ENCODE measurements at regions not wholly inside any gene's neighbourhood (a gene's known extent, or its start where the extent isn't known, plus 50 kb on each side); places are given as distances from the start of the nearest gene placed in this dataset.

DNA sequence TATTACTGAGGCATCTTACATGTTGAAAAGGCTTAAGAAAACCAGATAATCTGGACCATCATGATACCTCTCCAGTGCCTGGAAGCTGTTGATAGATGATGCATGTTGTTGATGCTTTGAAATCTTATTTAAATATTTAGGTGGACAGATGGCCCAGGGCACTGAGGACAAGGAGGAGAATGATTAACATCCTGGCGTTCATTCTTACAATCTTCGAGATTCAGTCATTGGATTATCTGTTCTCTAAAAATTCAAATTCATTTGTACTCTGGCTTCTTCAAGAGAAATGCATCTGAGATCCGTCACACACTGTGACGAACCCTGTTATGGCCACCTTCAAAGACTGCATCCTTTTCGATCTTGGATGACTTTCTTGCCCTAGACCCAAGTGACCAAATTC, 121.3 kb upstream of the IGF1 start:
- Mint-ChIP-seq H3K9me3 (no peaks in the 10 kb centered on the region), H3K27ac (no peak overlapping the region), H3K27me3 (no peaks in the 10 kb centered on the region), H3K36me3 (no peaks in the 10 kb centered on the region), H3K4me3 (no peak overlapping the region), H3K4me1 (ENCODE audit: low read depth) (no peaks in the 10 kb centered on the region)
- ChIA-PET CTCF (no interaction called here), POLR2A (no interaction called here)
- intact Hi-C loops (cut with micrococcal nuclease): no loop called here
- DNase-seq: no peak

GRCh38 chr12:102596687-102597086, 116.3 kb upstream of the IGF1 start:
- H3K4me1 Mint-ChIP-seq (ENCODE audit: low read depth): no peaks in the 10 kb centered on the region
- H3K9me3 Mint-ChIP-seq: no peaks in the 10 kb centered on the region
- H3K4me3 Mint-ChIP-seq: no peak overlapping the region
- intact Hi-C loops (cut with micrococcal nuclease): no loop called here
- H3K27me3 Mint-ChIP-seq: no peaks in the 10 kb centered on the region
- ChIA-PET CTCF (no interaction called here), POLR2A (no interaction called here)
- no peak for DNase-seq
- no peak overlapping the region for H3K27ac Mint-ChIP-seq
- H3K36me3 Mint-ChIP-seq: no peaks in the 10 kb centered on the region

GRCh38 chr12:102596031-102596430, 115.7 kb upstream of the IGF1 start:
- DNase-seq: no peak
- intact Hi-C loops (cut with micrococcal nuclease): no loop called here
- H3K4me1 Mint-ChIP-seq (ENCODE audit: low read depth): no peaks in the 10 kb centered on the region
- CTCF ChIA-PET: no interaction called here
- no peaks in the 10 kb centered on the region for H3K27me3 Mint-ChIP-seq
- H3K36me3 Mint-ChIP-seq: no peaks in the 10 kb centered on the region
- no peak overlapping the region for H3K4me3 Mint-ChIP-seq
- POLR2A ChIA-PET: no interaction called here
- H3K27ac Mint-ChIP-seq: no peak overlapping the region
- no peaks in the 10 kb centered on the region for H3K9me3 Mint-ChIP-seq

DNA sequence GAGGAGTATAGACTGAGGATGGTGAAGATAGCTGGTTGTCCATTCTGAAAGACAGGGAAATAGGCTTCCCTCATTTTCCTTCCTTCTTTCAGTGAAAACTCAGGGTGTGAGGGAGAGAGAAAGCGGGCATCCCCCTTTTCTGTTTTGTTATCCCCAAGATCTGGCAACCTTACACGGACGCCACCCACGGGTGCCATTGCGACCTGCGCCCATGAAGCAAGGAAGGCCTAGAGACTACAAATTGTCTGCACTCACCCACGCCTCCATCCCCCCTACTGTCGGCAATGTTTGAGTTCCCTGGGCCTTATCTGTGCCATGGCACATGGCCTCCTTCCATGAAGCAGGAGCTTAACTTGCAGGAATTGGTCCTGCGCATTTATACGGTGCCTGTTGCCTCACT, 115.0 kb upstream of the IGF1 start:
- no peak overlapping the region for H3K4me3 Mint-ChIP-seq
- POLR2A ChIA-PET: no interaction called here

DNA sequence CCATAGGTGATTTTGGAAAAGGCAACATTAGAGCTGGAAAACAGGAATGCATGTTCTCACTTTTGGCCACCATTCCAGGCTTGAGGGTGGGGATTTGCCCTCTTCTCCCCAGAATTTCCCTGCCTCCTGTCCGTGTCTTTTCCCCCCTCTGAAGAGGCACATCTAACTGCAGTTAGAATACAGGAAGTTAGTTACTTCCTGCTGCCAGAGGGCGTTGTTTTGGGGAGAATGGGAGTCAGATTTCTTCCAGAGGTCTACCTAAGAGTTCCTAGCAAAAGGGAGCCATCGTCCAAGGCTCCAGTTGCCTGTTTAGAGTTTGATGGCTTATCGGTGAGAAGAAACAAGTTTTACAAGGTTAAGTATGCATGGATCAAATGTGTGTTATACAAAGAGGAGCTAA, 112.8 kb upstream of the IGF1 start:
- no peaks in the 10 kb centered on the region for H3K27me3 Mint-ChIP-seq
- CTCF ChIA-PET: no interaction called here
- intact Hi-C loops (cut with micrococcal nuclease): no loop called here
- no peak overlapping the region for H3K27ac Mint-ChIP-seq
- H3K4me3 Mint-ChIP-seq: no peak overlapping the region
- no peak for DNase-seq
- H3K36me3 Mint-ChIP-seq: no peaks in the 10 kb centered on the region
- POLR2A ChIA-PET: no interaction called here
- H3K9me3 Mint-ChIP-seq: no peaks in the 10 kb centered on the region
- H3K4me1 Mint-ChIP-seq (ENCODE audit: low read depth): no peaks in the 10 kb centered on the region

More for the DNA sequence above, 115.0 kb upstream of the IGF1 start:
- Mint-ChIP-seq H3K36me3 (no peaks in the 10 kb centered on the region), H3K9me3 (no peaks in the 10 kb centered on the region), H3K27me3 (no peaks in the 10 kb centered on the region), H3K4me1 (ENCODE audit: low read depth) (no peaks in the 10 kb centered on the region), H3K27ac (no peak overlapping the region)
- intact Hi-C loops (cut with micrococcal nuclease): no loop called here
- no peak for DNase-seq
- CTCF ChIA-PET: no interaction called here

DNA sequence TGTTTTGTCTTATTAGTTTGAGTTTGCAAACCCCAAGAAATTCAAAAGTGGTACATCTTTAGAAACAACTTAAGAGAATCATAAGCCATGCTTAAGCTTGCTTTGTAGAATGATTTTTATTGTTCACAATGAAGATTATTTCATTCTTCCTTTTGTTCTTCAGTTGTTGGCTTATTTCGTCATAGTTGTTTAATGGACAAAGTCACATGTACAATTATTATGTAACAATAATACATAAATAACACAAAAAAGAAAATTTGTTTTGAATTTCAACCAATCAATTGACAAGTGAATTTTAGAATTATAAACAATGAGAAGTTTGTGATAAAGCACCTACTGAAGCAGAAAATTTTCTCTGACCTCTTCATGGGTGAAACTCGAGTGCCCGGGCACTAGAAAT, 111.8 kb upstream of the IGF1 start:
- no peak for DNase-seq
- Mint-ChIP-seq H3K4me3 (no peak overlapping the region), H3K27me3 (no peaks in the 10 kb centered on the region), H3K9me3 (no peaks in the 10 kb centered on the region), H3K27ac (no peak overlapping the region), H3K36me3 (no peaks in the 10 kb centered on the region), H3K4me1 (ENCODE audit: low read depth) (no peaks in the 10 kb centered on the region)
- CTCF ChIA-PET: no interaction called here
- intact Hi-C loops (cut with micrococcal nuclease): no loop called here
- POLR2A ChIA-PET: interaction anchor here (0.7 kb wide), 1 partner anchor 193 kb away, joined by 3 read pairs; no protein-coding TSS in a partner anchor

DNA sequence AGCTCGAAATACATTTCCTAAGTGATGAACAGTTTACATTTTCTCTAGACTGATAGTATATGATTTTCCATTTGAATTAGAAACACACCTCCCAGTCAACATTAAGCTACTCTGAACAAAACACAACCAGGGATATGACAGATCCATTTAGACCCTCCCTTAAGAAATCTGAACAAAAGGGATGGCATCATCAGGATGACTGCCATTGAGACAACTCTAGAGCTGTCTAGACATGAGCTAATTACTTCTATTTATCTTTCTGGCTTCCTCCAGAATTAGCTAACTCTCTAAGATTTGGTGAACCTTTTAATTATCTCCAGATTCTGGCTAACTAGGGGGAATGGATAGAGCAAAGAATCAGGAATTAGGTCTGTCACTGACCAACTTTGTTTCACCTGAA, 92.9 kb upstream of the IGF1 start:
- Mint-ChIP-seq H3K36me3 (no peaks in the 10 kb centered on the region), H3K27ac (no peak overlapping the region), H3K27me3 (peaks cover 4% of the 10 kb centered on the region), H3K4me3 (no peak overlapping the region), H3K4me1 (ENCODE audit: low read depth) (no peaks in the 10 kb centered on the region), H3K9me3 (no peaks in the 10 kb centered on the region)
- ChIA-PET CTCF (no interaction called here), POLR2A (no interaction called here)
- no peak for DNase-seq
- intact Hi-C loops (cut with micrococcal nuclease): no loop called here

DNA sequence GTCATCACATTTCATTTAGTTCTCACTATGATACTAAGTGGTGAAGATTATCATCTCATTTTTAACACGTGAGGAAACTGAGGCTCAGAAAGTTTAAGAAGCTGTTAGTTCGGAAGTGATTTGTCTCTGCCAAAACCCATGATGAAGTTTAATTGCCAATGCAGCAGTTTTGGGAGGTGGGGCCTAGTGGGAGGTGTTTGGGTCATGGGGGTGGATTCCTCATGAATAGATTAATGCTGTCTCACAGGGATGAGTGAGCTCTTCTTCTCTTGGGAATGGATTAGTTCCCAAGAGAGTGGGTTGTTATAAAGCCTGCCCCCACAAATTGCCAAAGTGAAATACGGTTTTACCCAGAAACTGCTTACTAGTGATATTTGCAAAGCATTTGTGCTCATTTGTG, 91.5 kb upstream of the IGF1 start:
- Mint-ChIP-seq H3K4me3 (no peak overlapping the region), H3K27ac (no peak overlapping the region), H3K36me3 (no peaks in the 10 kb centered on the region), H3K27me3 (peaks cover 4% of the 10 kb centered on the region), H3K4me1 (ENCODE audit: low read depth) (no peaks in the 10 kb centered on the region), H3K9me3 (no peaks in the 10 kb centered on the region)
- intact Hi-C loops (cut with micrococcal nuclease): no loop called here
- DNase-seq: no peak
- ChIA-PET POLR2A (no interaction called here), CTCF (no interaction called here)

GRCh38 chr12:102570256-102570655, 89.9 kb upstream of the IGF1 start:
- CTCF ChIA-PET: no interaction called here
- POLR2A ChIA-PET: no interaction called here
- intact Hi-C loops (cut with micrococcal nuclease): no loop called here

GRCh38 chr12:102569803-102570202, 89.4 kb upstream of the IGF1 start:
- ChIA-PET CTCF (no interaction called here), POLR2A (no interaction called here)
- no peak overlapping the region for H3K27ac Mint-ChIP-seq
- intact Hi-C loops (cut with micrococcal nuclease): no loop called here
- no peaks in the 10 kb centered on the region for H3K4me1 Mint-ChIP-seq (ENCODE audit: low read depth)
- H3K9me3 Mint-ChIP-seq: peaks cover 6% of the 10 kb centered on the region
- no peak for DNase-seq
- no peaks in the 10 kb centered on the region for H3K36me3 Mint-ChIP-seq
- no peak overlapping the region for H3K4me3 Mint-ChIP-seq
- H3K27me3 Mint-ChIP-seq: peaks cover 4% of the 10 kb centered on the region

More at GRCh38 chr12:102570256-102570655, 89.9 kb upstream of the IGF1 start:
- peaks cover 4% of the 10 kb centered on the region for H3K27me3 Mint-ChIP-seq
- no peak overlapping the region for H3K27ac Mint-ChIP-seq
- DNase-seq: no peak
- H3K4me1 Mint-ChIP-seq (ENCODE audit: low read depth): no peaks in the 10 kb centered on the region
- H3K36me3 Mint-ChIP-seq: no peaks in the 10 kb centered on the region
- peaks cover 5% of the 10 kb centered on the region for H3K9me3 Mint-ChIP-seq
- no peak overlapping the region for H3K4me3 Mint-ChIP-seq

DNA sequence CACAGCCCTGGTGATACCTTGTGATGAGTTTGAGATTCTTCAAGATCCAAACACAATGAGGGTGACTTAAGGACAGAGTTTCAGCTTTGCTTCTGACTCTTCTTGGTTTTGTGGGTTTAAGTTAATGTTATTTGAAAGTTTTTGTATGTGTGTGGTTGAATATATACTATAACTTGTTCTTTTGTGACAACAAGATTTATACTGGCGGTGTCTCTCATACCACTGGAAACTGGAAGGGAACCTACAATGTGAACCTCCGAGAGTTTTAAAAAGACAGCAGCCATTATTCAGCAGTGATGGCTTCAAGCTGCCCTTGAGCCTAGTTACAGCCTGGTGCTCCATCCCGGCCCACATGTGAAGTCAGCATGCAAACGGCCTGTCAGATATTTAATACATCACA, 87.9 kb upstream of the IGF1 start:
- Mint-ChIP-seq H3K4me1 (ENCODE audit: low read depth) (no peaks in the 10 kb centered on the region), H3K27me3 (peaks cover 2% of the 10 kb centered on the region), H3K36me3 (no peaks in the 10 kb centered on the region), H3K9me3 (peaks cover 6% of the 10 kb centered on the region), H3K27ac (no peak overlapping the region), H3K4me3 (no peak overlapping the region)
- intact Hi-C loops (cut with micrococcal nuclease): no loop called here
- no peak for DNase-seq
- CTCF ChIA-PET: interaction anchor here (0.6 kb wide), 1 partner anchor 473 kb away, joined by 3 read pairs; no protein-coding TSS in a partner anchor
- POLR2A ChIA-PET: no interaction called here

- POLR2A ChIA-PET: no interaction called here
- intact Hi-C loops (cut with micrococcal nuclease): no loop called here
- Mint-ChIP-seq H3K4me1 (ENCODE audit: low read depth) (no peaks in the 10 kb centered on the region), H3K36me3 (no peaks in the 10 kb centered on the region), H3K9me3 (peaks cover 6% of the 10 kb centered on the region), H3K27me3 (no peaks in the 10 kb centered on the region), H3K4me3 (no peak overlapping the region), H3K27ac (no peak overlapping the region)
- DNase-seq: no peak
- CTCF ChIA-PET: no interaction called here
Measured at GRCh38 chr12:102567031-102567985, 86.9 kb upstream of the IGF1 start.

GRCh38 chr12:102565555-102565954, 85.2 kb upstream of the IGF1 start:
- Mint-ChIP-seq H3K27me3 (no peaks in the 10 kb centered on the region), H3K4me3 (no peak overlapping the region), H3K4me1 (ENCODE audit: low read depth) (no peaks in the 10 kb centered on the region), H3K9me3 (peaks cover 6% of the 10 kb centered on the region), H3K27ac (no peak overlapping the region), H3K36me3 (no peaks in the 10 kb centered on the region)
- POLR2A ChIA-PET: no interaction called here
- DNase-seq: no peak
- CTCF ChIA-PET: no interaction called here
- intact Hi-C loops (cut with micrococcal nuclease): no loop called here
